C4-2B (cell line): ENCODE measurements at regions not wholly inside any gene's neighbourhood (a gene's known extent, or its start where the extent isn't known, plus 50 kb on each side); places are given as distances from the start of the nearest gene placed in this dataset.

ENCODE experiments used
- ZFX ChIP-seq: fragments of 450-650 bp; IDR thresholded peaks from 2 replicates; pipeline ENCODE4 v1.6.1; 2017
- TF ChIP-seq, protein P1 (sequence below): fragments of 450-650 bp; conservative IDR thresholded peaks from 2 replicates; pipeline ENCODE4 v1.5.1; 2017; ENCODE audit warnings: mild to moderate bottlenecking

DNA sequence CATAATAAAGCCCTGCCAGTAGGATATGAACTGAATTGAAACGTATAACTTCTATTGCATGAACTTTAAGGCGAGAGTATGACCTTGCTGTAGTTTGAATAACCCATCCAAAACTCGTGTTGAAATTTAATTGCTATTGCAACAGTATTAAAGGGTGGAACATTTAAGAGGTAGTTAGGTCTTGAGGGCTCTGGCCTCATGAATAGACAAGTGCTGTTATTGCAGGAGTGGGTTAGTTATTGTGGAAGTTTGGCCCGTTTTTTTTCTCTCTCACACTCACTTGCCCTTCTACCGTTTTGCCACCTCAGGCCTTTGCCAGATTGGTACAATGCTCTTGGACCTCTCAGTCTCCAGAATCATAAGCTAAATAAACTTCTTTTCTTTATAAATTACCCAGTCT is 473.7 kb upstream of the SYT1 start:
- TF ChIP-seq, protein P1, sequence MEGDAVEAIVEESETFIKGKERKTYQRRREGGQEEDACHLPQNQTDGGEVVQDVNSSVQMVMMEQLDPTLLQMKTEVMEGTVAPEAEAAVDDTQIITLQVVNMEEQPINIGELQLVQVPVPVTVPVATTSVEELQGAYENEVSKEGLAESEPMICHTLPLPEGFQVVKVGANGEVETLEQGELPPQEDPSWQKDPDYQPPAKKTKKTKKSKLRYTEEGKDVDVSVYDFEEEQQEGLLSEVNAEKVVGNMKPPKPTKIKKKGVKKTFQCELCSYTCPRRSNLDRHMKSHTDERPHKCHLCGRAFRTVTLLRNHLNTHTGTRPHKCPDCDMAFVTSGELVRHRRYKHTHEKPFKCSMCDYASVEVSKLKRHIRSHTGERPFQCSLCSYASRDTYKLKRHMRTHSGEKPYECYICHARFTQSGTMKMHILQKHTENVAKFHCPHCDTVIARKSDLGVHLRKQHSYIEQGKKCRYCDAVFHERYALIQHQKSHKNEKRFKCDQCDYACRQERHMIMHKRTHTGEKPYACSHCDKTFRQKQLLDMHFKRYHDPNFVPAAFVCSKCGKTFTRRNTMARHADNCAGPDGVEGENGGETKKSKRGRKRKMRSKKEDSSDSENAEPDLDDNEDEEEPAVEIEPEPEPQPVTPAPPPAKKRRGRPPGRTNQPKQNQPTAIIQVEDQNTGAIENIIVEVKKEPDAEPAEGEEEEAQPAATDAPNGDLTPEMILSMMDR, result no peak
- TF ChIP-seq ZFX, result no peak
